ENCODE measurements at regions not wholly inside any gene's neighbourhood (a gene's known extent, or its start where the extent isn't known, plus 50 kb on each side); places are given as distances from the start of the nearest gene placed in this dataset.

DNA sequence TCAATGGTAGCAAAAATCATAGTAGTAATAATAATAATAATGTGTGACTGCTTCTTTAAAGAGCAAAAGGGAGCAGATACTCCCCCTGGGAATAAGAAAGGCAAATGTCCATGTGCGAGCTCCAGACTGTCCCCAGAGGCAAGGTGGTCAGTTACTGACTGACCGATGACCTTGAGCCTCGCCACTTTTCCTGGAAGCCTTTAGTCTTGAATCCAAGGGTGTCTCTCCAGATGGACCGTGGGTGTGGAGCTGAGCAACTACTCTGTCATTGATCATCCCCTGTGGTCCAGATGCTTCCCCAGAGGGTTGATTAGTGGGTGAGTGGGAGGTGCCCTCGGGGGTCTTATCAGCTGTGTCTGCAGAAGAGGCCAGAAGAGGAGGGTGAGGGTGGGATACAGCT, 418.5 kb upstream of the TBX3 start:
- H3K27me3 ChIP-seq (ENCODE audit: control insufficient read depth, insufficient read depth, low read length), result no peaks in the 10 kb centered on the region
- H4K20me1 ChIP-seq (ENCODE audit: control insufficient read depth, extremely low read depth, insufficient read depth, low read length), result no peaks in the 10 kb centered on the region
- no peak overlapping the region for H2AFZ ChIP-seq (ENCODE audit: low read length)
- no peaks in the 10 kb centered on the region for H3K9me3 ChIP-seq (ENCODE audit: control insufficient read depth, insufficient read depth, low read depth, low read length)
- H3K27ac ChIP-seq (ENCODE audit: insufficient read depth, low read length), result no peak overlapping the region
- H3K9ac ChIP-seq (ENCODE audit: insufficient read depth, low read length), result no peak overlapping the region
- no peak for DNase-seq (ENCODE audit: low read depth in 2 of 2)
- H3K36me3 ChIP-seq (ENCODE audit: control insufficient read depth, insufficient read depth, low read length), result no peaks in the 10 kb centered on the region
- no peak overlapping the region for H3K4me2 ChIP-seq (ENCODE audit: extremely low read depth, insufficient read depth, low read length)
- no peaks in the 10 kb centered on the region for H3K79me2 ChIP-seq (ENCODE audit: control insufficient read depth, insufficient read depth, low read length)
- H3K4me1 ChIP-seq (ENCODE audit: control insufficient read depth, extremely low read depth, insufficient read depth, low read length), result no peaks in the 10 kb centered on the region
- TF ChIP-seq, protein P1, sequence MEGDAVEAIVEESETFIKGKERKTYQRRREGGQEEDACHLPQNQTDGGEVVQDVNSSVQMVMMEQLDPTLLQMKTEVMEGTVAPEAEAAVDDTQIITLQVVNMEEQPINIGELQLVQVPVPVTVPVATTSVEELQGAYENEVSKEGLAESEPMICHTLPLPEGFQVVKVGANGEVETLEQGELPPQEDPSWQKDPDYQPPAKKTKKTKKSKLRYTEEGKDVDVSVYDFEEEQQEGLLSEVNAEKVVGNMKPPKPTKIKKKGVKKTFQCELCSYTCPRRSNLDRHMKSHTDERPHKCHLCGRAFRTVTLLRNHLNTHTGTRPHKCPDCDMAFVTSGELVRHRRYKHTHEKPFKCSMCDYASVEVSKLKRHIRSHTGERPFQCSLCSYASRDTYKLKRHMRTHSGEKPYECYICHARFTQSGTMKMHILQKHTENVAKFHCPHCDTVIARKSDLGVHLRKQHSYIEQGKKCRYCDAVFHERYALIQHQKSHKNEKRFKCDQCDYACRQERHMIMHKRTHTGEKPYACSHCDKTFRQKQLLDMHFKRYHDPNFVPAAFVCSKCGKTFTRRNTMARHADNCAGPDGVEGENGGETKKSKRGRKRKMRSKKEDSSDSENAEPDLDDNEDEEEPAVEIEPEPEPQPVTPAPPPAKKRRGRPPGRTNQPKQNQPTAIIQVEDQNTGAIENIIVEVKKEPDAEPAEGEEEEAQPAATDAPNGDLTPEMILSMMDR (conservative IDR thresholded peaks at IDR 0.05 in 1 of 2, IDR thresholded peaks at IDR 0.05 in 1 of 2; ENCODE audit: low read depth in 1 of 2, low read length in 2 of 2), result no peak
- TF ChIP-seq EZH2 (IDR thresholded peaks at IDR 0.05; ENCODE audit: low read length, missing control alignments), result no peak
- no peak overlapping the region for H3K4me3 ChIP-seq (replicated peaks in 1 of 4; ENCODE audit: control extremely low read depth in 1 of 4, insufficient read depth in 1 of 4, low read depth in 3 of 4, low read length in 4 of 4)

GRCh38 chr12:115101520-115101919, 417.5 kb upstream of the TBX3 start:
- Histone ChIP-seq H3K27me3 (ENCODE audit: control insufficient read depth, insufficient read depth, low read length) (no peaks in the 10 kb centered on the region), H3K4me3 (replicated peaks in 1 of 4; ENCODE audit: control extremely low read depth in 1 of 4, insufficient read depth in 1 of 4, low read depth in 3 of 4, low read length in 4 of 4) (no peak overlapping the region), H3K9ac (ENCODE audit: insufficient read depth, low read length) (no peak overlapping the region), H3K4me2 (ENCODE audit: extremely low read depth, insufficient read depth, low read length) (no peak overlapping the region), H3K27ac (ENCODE audit: insufficient read depth, low read length) (no peak overlapping the region), H3K79me2 (ENCODE audit: control insufficient read depth, insufficient read depth, low read length) (no peaks in the 10 kb centered on the region), H3K36me3 (ENCODE audit: control insufficient read depth, insufficient read depth, low read length) (no peaks in the 10 kb centered on the region), H3K9me3 (ENCODE audit: control insufficient read depth, insufficient read depth, low read depth, low read length) (no peaks in the 10 kb centered on the region), H4K20me1 (ENCODE audit: control insufficient read depth, extremely low read depth, insufficient read depth, low read length) (no peaks in the 10 kb centered on the region), H3K4me1 (ENCODE audit: control insufficient read depth, extremely low read depth, insufficient read depth, low read length) (no peaks in the 10 kb centered on the region), H2AFZ (ENCODE audit: low read length) (no peak overlapping the region)
- TF ChIP-seq, protein P1 (conservative IDR thresholded peaks at IDR 0.05 in 1 of 2, IDR thresholded peaks at IDR 0.05 in 1 of 2; ENCODE audit: low read depth in 1 of 2, low read length in 2 of 2), result no peak
- no peak for TF ChIP-seq EZH2 (IDR thresholded peaks at IDR 0.05; ENCODE audit: low read length, missing control alignments)
- no peak for DNase-seq (ENCODE audit: low read depth in 2 of 2)

GRCh38 chr12:115097416-115097815, 413.4 kb upstream of the TBX3 start:
- H3K27ac ChIP-seq (ENCODE audit: insufficient read depth, low read length), result no peak overlapping the region
- no peaks in the 10 kb centered on the region for H3K27me3 ChIP-seq (ENCODE audit: control insufficient read depth, insufficient read depth, low read length)
- H2AFZ ChIP-seq (ENCODE audit: low read length), result no peak overlapping the region
- no peaks in the 10 kb centered on the region for H4K20me1 ChIP-seq (ENCODE audit: control insufficient read depth, extremely low read depth, insufficient read depth, low read length)
- H3K36me3 ChIP-seq (ENCODE audit: control insufficient read depth, insufficient read depth, low read length), result no peaks in the 10 kb centered on the region
- H3K4me2 ChIP-seq (ENCODE audit: extremely low read depth, insufficient read depth, low read length), result no peak overlapping the region
- no peaks in the 10 kb centered on the region for H3K4me1 ChIP-seq (ENCODE audit: control insufficient read depth, extremely low read depth, insufficient read depth, low read length)
- H3K79me2 ChIP-seq (ENCODE audit: control insufficient read depth, insufficient read depth, low read length), result no peaks in the 10 kb centered on the region
- no peak overlapping the region for H3K4me3 ChIP-seq (replicated peaks in 1 of 4; ENCODE audit: control extremely low read depth in 1 of 4, insufficient read depth in 1 of 4, low read depth in 3 of 4, low read length in 4 of 4)
- H3K9ac ChIP-seq (ENCODE audit: insufficient read depth, low read length), result no peak overlapping the region
- TF ChIP-seq, protein P1 (conservative IDR thresholded peaks at IDR 0.05 in 1 of 2, IDR thresholded peaks at IDR 0.05 in 1 of 2; ENCODE audit: low read depth in 1 of 2, low read length in 2 of 2), result no peak
- no peaks in the 10 kb centered on the region for H3K9me3 ChIP-seq (ENCODE audit: control insufficient read depth, insufficient read depth, low read depth, low read length)
- no peak for DNase-seq (ENCODE audit: low read depth in 2 of 2)

All from fibroblast of lung (primary cell).